Esophagus muscularis mucosa (tissue), 4 donors: ENCODE measurements at regions not wholly inside any gene's neighbourhood (a gene's known extent, or its start where the extent isn't known, plus 50 kb on each side); places are given as distances from the start of the nearest gene placed in this dataset.

Experiments
- EP300 ChIP-seq: sonication (generic); formaldehyde crosslinking; IDR thresholded peaks from one replicate; pipeline ENCODE4 v1.6.1; 2017; ENCODE audit warnings: antibody characterized with exemption
- POLR2A ChIP-seq: fragments of 450-650 bp; IDR thresholded peaks from one replicate; pipeline ENCODE4 v1.6.1; 2017; ENCODE audit warnings: antibody characterized with exemption, moderate library complexity, mild to moderate bottlenecking, low read depth
- TF ChIP-seq, protein P1 (sequence below), 3 experiments: fragments of 200-600 bp in 2 of 3; fragments of 450-650 bp in 1 of 3; sonication (generic) in 2 of 3; IDR thresholded peaks; one replicate each; pipeline ENCODE4 v1.5.1; 2017 to 2019; ENCODE audit warnings: antibody characterized with exemption in 3 of 3, mild to moderate bottlenecking in 2 of 3, moderate library complexity in 1 of 3

DNA sequence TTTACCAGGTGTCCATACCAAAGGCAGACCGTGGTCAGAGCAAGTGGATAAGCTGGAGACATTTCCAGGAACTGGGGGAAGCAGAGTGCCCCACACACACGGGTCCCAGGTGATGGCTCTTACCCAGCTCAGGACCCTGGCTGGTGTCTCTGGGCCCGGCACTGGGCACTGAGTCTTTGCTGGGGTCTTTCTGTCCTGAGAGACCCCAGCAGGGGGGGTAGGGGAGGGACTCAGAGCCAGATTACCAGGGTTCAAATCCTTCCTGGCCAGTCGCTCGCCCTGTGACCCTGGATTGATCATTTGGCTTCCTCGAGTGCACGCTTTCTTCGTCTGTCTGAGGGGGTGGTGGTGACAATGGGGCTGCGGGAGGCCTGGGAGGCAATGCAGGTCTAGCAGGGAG is 95.7 kb downstream of the PLXNA1 start:
- TF ChIP-seq POLR2A (no peak), EP300 (no peak)
- TF ChIP-seq, protein P1, sequence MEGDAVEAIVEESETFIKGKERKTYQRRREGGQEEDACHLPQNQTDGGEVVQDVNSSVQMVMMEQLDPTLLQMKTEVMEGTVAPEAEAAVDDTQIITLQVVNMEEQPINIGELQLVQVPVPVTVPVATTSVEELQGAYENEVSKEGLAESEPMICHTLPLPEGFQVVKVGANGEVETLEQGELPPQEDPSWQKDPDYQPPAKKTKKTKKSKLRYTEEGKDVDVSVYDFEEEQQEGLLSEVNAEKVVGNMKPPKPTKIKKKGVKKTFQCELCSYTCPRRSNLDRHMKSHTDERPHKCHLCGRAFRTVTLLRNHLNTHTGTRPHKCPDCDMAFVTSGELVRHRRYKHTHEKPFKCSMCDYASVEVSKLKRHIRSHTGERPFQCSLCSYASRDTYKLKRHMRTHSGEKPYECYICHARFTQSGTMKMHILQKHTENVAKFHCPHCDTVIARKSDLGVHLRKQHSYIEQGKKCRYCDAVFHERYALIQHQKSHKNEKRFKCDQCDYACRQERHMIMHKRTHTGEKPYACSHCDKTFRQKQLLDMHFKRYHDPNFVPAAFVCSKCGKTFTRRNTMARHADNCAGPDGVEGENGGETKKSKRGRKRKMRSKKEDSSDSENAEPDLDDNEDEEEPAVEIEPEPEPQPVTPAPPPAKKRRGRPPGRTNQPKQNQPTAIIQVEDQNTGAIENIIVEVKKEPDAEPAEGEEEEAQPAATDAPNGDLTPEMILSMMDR (IDR thresholded peaks at IDR 0.05) = no peak
